ENCODE measurements at regions not wholly inside any gene's neighbourhood (a gene's known extent, or its start where the extent isn't known, plus 50 kb on each side); places are given as distances from the start of the nearest gene placed in this dataset.

DNA sequence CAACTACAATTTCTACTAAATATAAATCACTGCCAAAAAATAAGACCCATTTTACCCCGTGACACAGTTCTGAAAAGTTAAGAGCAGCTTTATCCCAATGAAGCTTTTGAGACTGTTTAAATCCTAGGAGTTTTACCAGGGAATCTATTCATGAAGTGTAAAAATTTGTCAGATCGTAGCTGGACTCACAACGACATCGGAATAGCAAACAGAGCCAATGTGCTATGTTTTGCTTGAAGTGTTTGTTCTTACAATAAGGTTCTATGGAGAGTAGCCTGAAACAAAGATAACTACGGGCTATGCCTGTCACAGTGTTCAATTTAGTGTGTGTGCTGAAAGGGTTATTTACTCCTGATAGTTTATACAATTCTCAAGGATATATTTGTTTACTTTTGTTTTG lies 78.5 kb upstream of the L3MBTL4 start:
- Histone ChIP-seq H3K4me1 (ENCODE audit: insufficient read depth, low read length) (peaks cover 8% of the 10 kb centered on the region; the same call in 1 of the 2 replicates), H3K9me3 (ENCODE audit: insufficient read depth, low read depth, low read length) (no peaks in the 10 kb centered on the region), H3K9ac (ENCODE audit: low read depth, low read length) (no peak overlapping the region), H3K36me3 (ENCODE audit: insufficient read depth, low read depth, low read length) (no peaks in the 10 kb centered on the region), H3K27ac (ENCODE audit: low read length) (no peak overlapping the region), H3K4me3 (ENCODE audit: low read length) (no peak overlapping the region), H3K27me3 (ENCODE audit: insufficient read depth, low read length) (no peaks in the 10 kb centered on the region)

DNA sequence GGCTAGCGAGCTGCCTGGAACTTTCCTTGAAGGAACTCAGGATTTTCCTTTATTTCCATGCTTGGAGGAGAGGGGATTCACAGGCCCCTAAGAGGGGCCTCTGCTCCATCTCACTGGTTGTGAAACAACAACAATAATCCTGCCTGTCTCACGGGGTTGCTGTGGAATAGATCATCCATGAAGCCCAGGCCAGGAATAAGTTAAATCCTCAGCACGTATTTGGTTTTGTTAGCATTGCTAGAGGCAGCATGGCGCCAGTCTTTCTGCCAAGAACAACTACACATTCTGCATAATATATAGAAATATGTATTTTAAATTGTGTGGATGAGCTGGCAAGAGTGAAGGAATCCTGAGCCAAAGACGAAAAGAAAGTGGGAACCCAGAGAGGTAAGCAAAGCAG lies 80.8 kb upstream of the L3MBTL4 start:
- Histone ChIP-seq H3K36me3 (ENCODE audit: insufficient read depth, low read depth, low read length) (no peaks in the 10 kb centered on the region), H3K9ac (ENCODE audit: low read depth, low read length) (no peak overlapping the region), H3K9me3 (ENCODE audit: insufficient read depth, low read depth, low read length) (no peaks in the 10 kb centered on the region), H3K4me3 (ENCODE audit: low read length) (no peak overlapping the region), H3K27me3 (ENCODE audit: insufficient read depth, low read length) (no peaks in the 10 kb centered on the region), H3K4me1 (ENCODE audit: insufficient read depth, low read length) (no peaks in the 10 kb centered on the region), H3K27ac (ENCODE audit: low read length) (no peak overlapping the region)

DNA sequence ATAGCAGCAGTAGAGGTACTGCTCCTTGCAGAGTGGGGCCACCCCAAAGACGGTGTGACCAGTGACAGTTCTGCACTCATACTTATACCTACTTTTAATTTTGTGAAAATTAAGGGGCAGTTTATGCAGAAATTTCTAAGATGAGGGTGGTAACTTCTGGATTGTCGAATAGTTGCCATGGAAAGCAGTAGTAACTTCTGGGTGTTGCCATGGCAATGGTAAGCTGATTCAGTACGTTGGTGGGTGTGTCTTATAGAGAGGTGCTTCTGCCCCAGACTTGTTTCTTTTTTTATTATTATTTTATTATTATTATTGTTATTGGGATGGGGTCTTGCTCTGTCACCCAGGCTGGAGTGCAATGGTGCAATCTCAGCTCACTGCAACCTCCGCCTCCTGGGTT lies 82.8 kb upstream of the L3MBTL4 start:
- no peaks in the 10 kb centered on the region for H3K9me3 ChIP-seq (ENCODE audit: insufficient read depth, low read depth, low read length)
- no peak overlapping the region for H3K4me3 ChIP-seq (ENCODE audit: low read length)
- H3K27ac ChIP-seq (ENCODE audit: low read length) = no peak overlapping the region
- H3K9ac ChIP-seq (ENCODE audit: low read depth, low read length) = no peak overlapping the region
- no peaks in the 10 kb centered on the region for H3K36me3 ChIP-seq (ENCODE audit: insufficient read depth, low read depth, low read length)
- H3K4me1 ChIP-seq (ENCODE audit: insufficient read depth, low read length) = peaks cover 8% of the 10 kb centered on the region; the same call in 1 of the 2 replicates
- no peaks in the 10 kb centered on the region for H3K27me3 ChIP-seq (ENCODE audit: insufficient read depth, low read length)

DNA sequence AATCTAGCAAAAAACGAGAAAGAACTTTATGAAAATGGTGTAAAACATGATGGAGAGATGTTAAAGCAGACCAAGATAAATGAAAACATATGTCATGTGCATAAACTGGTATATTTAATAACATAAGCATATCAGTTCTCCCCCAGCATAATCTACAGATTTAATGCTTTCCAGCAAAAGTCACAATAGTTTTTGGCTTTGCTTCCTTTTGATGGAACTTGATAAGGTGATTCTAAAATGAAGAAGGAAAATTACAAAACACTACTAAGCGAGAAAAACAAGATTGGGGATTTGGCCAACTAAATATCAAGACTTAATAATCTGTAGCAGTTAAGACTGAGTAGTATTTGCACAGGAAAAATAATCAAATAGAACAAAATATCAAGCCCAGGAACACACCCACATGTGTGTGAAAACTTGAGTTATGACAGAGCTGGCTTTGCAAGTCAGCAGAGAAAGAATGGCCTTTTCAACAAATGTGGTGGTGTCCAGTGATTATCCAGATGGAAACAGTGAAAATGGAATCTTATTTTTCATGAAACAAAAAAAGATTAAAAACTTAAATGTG lies 83.7 kb upstream of the L3MBTL4 start:
- H3K4me3 ChIP-seq (ENCODE audit: low read length) = no peak overlapping the region

DNA sequence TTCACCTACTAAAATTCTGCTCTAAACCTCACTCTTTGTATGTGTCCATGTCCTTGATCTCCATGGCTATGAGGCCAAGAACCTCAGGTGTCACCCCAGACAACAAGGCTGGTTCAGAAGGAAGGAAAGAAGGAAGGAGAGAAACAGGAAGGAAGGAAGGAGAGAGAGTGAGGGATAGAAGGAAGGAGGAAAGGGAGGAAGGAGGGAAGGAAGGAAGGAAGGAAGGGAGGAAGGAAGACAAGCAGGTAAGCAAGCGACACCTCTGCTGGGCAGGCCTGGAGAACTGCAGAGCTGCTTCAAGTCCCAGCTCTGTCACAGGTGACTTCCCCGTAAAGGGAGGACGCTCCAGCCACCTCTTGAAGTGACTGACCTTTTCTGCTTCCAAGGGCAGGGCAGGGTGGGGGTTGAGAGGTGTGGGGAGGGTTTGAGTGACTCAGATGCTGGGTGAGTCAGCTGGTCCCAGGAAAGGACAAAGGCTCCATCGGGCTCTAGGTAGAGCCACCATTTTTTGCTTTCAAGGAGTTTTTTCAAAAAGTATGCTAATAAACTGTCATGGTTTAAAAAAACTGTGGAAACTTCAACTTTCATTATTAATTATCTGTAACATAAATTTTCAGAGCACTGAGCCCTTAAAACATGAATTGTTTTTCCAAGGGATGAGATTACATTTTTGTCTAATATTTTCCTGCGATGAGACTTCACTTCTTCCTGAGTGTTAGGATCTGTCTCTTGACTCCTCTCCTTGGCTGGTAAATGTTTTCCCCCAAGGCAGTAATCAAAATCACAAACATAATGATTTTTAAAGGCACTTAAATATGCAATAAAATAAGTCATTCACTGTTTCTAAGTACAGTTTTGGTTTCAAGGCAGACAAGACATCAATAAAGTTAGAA lies 90.1 kb upstream of the L3MBTL4 start:
- Histone ChIP-seq H3K4me1 (ENCODE audit: insufficient read depth, low read length) (peaks cover 12% of the 10 kb centered on the region; the same call in 1 of the 2 replicates), H3K27ac (ENCODE audit: low read length) (no peak overlapping the region), H3K27me3 (ENCODE audit: insufficient read depth, low read length) (no peaks in the 10 kb centered on the region), H3K4me3 (ENCODE audit: low read length) (no peak overlapping the region), H3K9me3 (ENCODE audit: insufficient read depth, low read depth, low read length) (no peaks in the 10 kb centered on the region), H3K36me3 (ENCODE audit: insufficient read depth, low read depth, low read length) (no peaks in the 10 kb centered on the region), H3K9ac (ENCODE audit: low read depth, low read length) (no peak overlapping the region)

More for the DNA sequence above, 83.7 kb upstream of the L3MBTL4 start:
- H3K36me3 ChIP-seq (ENCODE audit: insufficient read depth, low read depth, low read length) = no peaks in the 10 kb centered on the region
- H3K27ac ChIP-seq (ENCODE audit: low read length) = no peak overlapping the region
- no peaks in the 10 kb centered on the region for H3K9me3 ChIP-seq (ENCODE audit: insufficient read depth, low read depth, low read length)
- no peak overlapping the region for H3K9ac ChIP-seq (ENCODE audit: low read depth, low read length)
- H3K4me1 ChIP-seq (ENCODE audit: insufficient read depth, low read length) = peaks cover 8% of the 10 kb centered on the region; the same call in 1 of the 2 replicates
- no peaks in the 10 kb centered on the region for H3K27me3 ChIP-seq (ENCODE audit: insufficient read depth, low read length)

DNA sequence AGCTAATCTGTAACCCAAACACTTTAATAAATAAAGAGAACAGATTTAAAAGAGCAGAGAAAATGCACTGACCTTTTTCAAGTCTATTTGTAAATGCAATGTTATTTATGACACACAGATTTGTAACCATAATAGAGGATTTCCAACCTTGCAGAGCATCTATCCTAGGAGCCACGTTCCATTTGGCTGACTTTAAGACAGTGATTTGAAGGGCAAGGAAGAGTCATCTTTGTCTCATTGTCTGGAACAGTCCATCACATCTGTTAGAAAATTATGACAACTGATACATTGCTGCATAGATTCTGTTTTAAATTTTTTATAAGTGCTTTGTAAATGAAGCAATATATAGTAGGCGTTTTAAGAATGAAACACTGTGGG lies 90.8 kb upstream of the L3MBTL4 start:
- H3K27ac ChIP-seq (ENCODE audit: low read length) = no peak overlapping the region
- no peaks in the 10 kb centered on the region for H3K36me3 ChIP-seq (ENCODE audit: insufficient read depth, low read depth, low read length)
- no peaks in the 10 kb centered on the region for H3K27me3 ChIP-seq (ENCODE audit: insufficient read depth, low read length)
- H3K9me3 ChIP-seq (ENCODE audit: insufficient read depth, low read depth, low read length) = no peaks in the 10 kb centered on the region
- H3K4me3 ChIP-seq (ENCODE audit: low read length) = no peak overlapping the region
- H3K9ac ChIP-seq (ENCODE audit: low read depth, low read length) = no peak overlapping the region
- peaks cover 14% of the 10 kb centered on the region; the same call in 1 of the 2 replicates for H3K4me1 ChIP-seq (ENCODE audit: insufficient read depth, low read length)

DNA sequence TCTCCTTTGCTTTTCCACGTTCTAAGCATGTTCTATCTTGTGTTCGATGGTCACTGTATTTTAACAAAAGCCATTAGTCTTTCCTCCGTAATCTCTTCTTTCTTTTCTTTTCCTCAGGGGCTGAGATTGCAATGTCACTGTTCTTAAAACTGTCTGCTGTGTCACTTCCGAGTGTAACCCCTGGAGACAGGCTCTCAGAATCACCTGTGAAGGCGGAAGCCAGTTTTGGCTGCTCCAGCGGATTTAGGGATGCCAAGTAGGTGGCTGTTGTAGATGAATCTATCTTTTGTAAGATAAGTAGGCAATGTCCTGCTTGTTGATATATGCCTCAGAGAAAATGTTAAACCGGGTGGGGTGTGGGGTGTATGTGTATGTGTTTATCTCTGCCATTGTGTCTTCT lies 94.7 kb upstream of the L3MBTL4 start:
- Histone ChIP-seq H3K36me3 (ENCODE audit: insufficient read depth, low read depth, low read length) (no peaks in the 10 kb centered on the region), H3K27ac (ENCODE audit: low read length) (no peak overlapping the region), H3K27me3 (ENCODE audit: insufficient read depth, low read length) (no peaks in the 10 kb centered on the region), H3K4me1 (ENCODE audit: insufficient read depth, low read length) (peaks cover 5% of the 10 kb centered on the region; the same call in 1 of the 2 replicates), H3K4me3 (ENCODE audit: low read length) (no peak overlapping the region), H3K9ac (ENCODE audit: low read depth, low read length) (no peak overlapping the region), H3K9me3 (ENCODE audit: insufficient read depth, low read depth, low read length) (no peaks in the 10 kb centered on the region)

DNA sequence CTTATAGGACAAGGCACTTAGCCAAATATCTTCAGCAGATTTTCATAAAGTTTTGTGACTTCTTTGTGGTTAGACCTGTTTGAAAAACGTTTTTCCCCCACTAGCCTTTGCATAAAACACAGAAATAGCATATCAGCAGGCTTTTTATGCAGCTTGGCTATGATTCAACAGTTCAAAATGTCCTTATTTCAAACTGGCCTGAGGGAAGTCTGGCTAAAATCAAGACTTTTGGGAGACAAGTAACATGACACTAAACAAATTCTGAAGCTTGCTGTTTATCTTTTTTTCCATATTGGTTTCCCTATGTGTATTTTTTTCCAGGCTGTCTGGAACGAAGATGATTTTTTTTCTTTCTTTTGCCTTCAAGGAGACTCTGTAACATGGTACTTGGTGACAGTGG lies 95.1 kb upstream of the L3MBTL4 start:
- Histone ChIP-seq H3K4me3 (ENCODE audit: low read length) (no peak overlapping the region), H3K4me1 (ENCODE audit: insufficient read depth, low read length) (peaks cover 5% of the 10 kb centered on the region; the same call in 1 of the 2 replicates), H3K27me3 (ENCODE audit: insufficient read depth, low read length) (no peaks in the 10 kb centered on the region), H3K9ac (ENCODE audit: low read depth, low read length) (no peak overlapping the region), H3K9me3 (ENCODE audit: insufficient read depth, low read depth, low read length) (no peaks in the 10 kb centered on the region), H3K27ac (ENCODE audit: low read length) (no peak overlapping the region), H3K36me3 (ENCODE audit: insufficient read depth, low read depth, low read length) (no peaks in the 10 kb centered on the region)

DNA sequence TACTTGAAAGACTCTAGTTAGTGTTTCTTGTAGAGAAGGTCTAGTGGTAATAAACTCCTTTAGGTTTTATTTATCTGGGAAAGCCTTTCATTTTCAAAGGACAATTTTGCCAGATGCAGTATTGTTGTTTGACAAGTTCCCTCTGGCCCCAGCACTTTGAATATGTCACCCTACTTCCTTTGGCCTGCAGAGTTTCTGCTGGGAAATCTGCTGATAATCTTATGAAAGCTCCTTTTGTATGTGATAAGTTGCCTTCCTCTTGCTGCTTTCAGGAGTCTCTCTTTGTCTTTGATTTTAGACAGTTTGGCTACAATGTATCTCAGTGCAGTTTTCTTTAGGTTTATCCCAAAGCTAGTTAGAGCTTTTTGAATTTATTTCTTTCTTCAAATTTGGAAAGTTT lies 106.2 kb upstream of the L3MBTL4 start:
- Histone ChIP-seq H3K4me3 (ENCODE audit: low read length) (no peak overlapping the region), H3K27ac (ENCODE audit: low read length) (no peak overlapping the region), H3K27me3 (ENCODE audit: insufficient read depth, low read length) (no peaks in the 10 kb centered on the region), H3K36me3 (ENCODE audit: insufficient read depth, low read depth, low read length) (no peaks in the 10 kb centered on the region), H3K9me3 (ENCODE audit: insufficient read depth, low read depth, low read length) (no peaks in the 10 kb centered on the region), H3K9ac (ENCODE audit: low read depth, low read length) (no peak overlapping the region), H3K4me1 (ENCODE audit: insufficient read depth, low read length) (no peaks in the 10 kb centered on the region)

DNA sequence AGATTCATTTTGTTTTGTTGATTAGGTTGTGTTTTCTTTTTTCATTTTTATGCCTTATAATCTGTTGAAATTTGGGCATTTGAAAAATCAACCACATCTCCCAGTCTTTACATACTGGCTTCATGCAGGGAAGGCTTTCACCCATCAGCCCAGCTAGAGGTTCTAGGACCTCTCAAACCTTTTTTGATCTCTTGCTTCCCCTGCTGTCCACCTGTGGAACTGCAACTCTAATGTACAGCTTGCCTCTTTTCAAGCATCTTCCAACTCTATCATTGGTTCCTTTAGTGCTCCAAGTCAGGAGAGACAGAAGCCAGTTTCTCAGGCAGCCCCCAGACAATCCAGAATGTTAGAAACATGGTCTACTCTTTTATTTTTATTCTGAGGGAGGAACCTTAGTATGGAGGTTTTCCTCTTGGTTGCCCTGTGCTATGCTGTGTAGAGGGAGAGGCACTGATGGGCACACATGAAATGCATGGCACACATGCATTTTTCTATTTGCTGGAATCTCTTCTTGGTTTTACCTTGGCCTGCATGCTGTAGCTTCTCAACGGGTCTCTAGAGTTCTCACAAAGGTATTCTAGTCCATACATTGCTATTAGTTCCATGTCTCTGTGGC lies 107.2 kb upstream of the L3MBTL4 start:
- H3K4me1 ChIP-seq (ENCODE audit: insufficient read depth, low read length) = no peaks in the 10 kb centered on the region
- H3K36me3 ChIP-seq (ENCODE audit: insufficient read depth, low read depth, low read length) = no peaks in the 10 kb centered on the region
- H3K9ac ChIP-seq (ENCODE audit: low read depth, low read length) = no peak overlapping the region
- no peaks in the 10 kb centered on the region for H3K9me3 ChIP-seq (ENCODE audit: insufficient read depth, low read depth, low read length)
- H3K27ac ChIP-seq (ENCODE audit: low read length) = no peak overlapping the region
- H3K4me3 ChIP-seq (ENCODE audit: low read length) = no peak overlapping the region
- H3K27me3 ChIP-seq (ENCODE audit: insufficient read depth, low read length) = no peaks in the 10 kb centered on the region

DNA sequence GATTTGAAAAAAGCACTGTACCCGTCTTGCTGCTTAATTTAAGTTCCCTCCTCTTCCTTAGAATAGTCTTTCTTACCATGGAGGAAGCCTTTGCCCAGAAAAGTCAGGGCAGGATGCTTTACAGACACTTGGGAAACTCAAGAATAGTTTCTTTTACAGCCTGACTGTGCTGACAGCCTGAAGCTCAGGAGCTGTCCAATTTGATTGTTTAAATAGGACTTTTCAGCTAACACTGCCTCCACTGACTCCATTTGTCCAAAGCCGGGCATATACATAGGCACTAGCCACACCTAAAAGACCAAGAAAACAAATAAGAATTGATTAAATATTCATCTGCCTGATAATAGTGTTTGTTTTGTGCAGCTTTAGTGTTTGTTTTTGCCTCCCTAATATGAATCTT lies 110.9 kb upstream of the L3MBTL4 start:
- H3K27ac ChIP-seq (ENCODE audit: low read length) = no peak overlapping the region
- H3K4me3 ChIP-seq (ENCODE audit: low read length) = no peak overlapping the region
- no peaks in the 10 kb centered on the region for H3K9me3 ChIP-seq (ENCODE audit: insufficient read depth, low read depth, low read length)
- no peak overlapping the region for H3K9ac ChIP-seq (ENCODE audit: low read depth, low read length)
- no peaks in the 10 kb centered on the region for H3K27me3 ChIP-seq (ENCODE audit: insufficient read depth, low read length)
- H3K4me1 ChIP-seq (ENCODE audit: insufficient read depth, low read length) = no peaks in the 10 kb centered on the region
- H3K36me3 ChIP-seq (ENCODE audit: insufficient read depth, low read depth, low read length) = no peaks in the 10 kb centered on the region

DNA sequence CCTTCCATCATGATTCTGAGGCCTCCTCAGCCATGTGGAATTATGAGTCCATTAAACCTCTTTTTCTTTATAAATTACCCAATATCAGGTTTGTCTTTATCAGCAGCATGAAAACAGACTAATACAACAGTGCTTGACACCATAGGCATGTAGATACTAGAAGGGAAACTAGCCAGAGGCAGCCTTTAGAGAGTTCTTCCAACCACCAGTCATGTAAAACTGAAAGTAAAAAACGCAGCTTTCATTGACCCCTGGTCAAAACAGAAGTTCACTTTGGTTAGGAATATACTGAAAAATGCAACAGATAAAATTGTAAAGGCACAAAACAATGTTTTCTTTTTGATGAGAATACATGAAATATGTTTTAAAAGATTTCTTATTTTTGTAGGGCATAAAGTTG lies 122.8 kb upstream of the L3MBTL4 start:
- Histone ChIP-seq H3K4me3 (ENCODE audit: low read length) (no peak overlapping the region), H3K27me3 (ENCODE audit: insufficient read depth, low read length) (no peaks in the 10 kb centered on the region), H3K4me1 (ENCODE audit: insufficient read depth, low read length) (no peaks in the 10 kb centered on the region), H3K9me3 (ENCODE audit: insufficient read depth, low read depth, low read length) (no peaks in the 10 kb centered on the region), H3K27ac (ENCODE audit: low read length) (no peak overlapping the region), H3K36me3 (ENCODE audit: insufficient read depth, low read depth, low read length) (no peaks in the 10 kb centered on the region), H3K9ac (ENCODE audit: low read depth, low read length) (no peak overlapping the region)

All from iPS-20b (cell line).